C4-2B (cell line): ENCODE measurements at regions not wholly inside any gene's neighbourhood (a gene's known extent, or its start where the extent isn't known, plus 50 kb on each side); places are given as distances from the start of the nearest gene placed in this dataset.

Experiments used
- ZFX ChIP-seq: fragments of 450-650 bp; IDR thresholded peaks from 2 replicates; pipeline ENCODE4 v1.6.1; 2017
- TF ChIP-seq, protein P1 (sequence below): fragments of 450-650 bp; conservative IDR thresholded peaks from 2 replicates; pipeline ENCODE4 v1.5.1; 2017; ENCODE audit warnings: mild to moderate bottlenecking

DNA sequence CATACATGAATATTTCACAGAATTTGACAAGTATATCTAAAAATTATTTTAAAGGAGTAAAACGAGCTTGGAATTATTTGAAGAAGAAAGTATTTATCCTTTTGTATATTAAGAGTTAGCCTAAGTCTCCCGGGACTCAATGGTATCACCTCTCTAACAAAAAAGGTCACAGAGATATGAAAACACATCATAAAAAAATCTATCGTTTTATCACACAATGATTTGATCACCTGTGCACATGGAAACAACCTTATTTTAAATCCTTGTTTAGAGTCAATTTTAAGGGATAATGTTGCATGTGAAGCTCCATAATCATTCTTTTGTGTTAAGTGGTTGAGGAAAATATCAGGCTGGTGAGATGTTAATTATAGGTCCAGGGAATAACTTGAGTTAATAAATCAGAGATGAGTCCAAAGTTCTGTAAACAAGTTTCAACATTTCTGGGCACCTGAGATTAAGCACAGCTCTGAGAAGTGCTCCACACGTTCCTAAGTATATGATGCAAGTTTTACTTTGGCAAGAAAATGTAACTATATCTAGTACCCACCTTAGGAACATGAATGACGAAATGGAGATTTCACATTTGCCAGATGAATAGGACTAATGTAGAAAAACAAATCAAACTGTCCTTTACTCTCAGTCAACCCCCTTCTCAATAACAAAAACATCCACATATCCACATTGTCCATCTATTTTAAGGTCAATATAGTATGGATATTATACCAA, 148.5 kb upstream of the AKR1E2 start:
- TF ChIP-seq, protein P1, sequence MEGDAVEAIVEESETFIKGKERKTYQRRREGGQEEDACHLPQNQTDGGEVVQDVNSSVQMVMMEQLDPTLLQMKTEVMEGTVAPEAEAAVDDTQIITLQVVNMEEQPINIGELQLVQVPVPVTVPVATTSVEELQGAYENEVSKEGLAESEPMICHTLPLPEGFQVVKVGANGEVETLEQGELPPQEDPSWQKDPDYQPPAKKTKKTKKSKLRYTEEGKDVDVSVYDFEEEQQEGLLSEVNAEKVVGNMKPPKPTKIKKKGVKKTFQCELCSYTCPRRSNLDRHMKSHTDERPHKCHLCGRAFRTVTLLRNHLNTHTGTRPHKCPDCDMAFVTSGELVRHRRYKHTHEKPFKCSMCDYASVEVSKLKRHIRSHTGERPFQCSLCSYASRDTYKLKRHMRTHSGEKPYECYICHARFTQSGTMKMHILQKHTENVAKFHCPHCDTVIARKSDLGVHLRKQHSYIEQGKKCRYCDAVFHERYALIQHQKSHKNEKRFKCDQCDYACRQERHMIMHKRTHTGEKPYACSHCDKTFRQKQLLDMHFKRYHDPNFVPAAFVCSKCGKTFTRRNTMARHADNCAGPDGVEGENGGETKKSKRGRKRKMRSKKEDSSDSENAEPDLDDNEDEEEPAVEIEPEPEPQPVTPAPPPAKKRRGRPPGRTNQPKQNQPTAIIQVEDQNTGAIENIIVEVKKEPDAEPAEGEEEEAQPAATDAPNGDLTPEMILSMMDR, result no peak
- TF ChIP-seq ZFX, result no peak
